GM20000 (cell line): ENCODE measurements at regions not wholly inside any gene's neighbourhood (a gene's known extent, or its start where the extent isn't known, plus 50 kb on each side); places are given as distances from the start of the nearest gene placed in this dataset.

Experiments
- DNase-seq: peaks from one replicate; pipeline ENCODE4 v3.0.0; 2012; ENCODE audit warnings: low spot score
- CTCF ChIP-seq: IDR thresholded peaks from 2 replicates; pipeline ENCODE4 v1.5.1; 2012; ENCODE audit warnings: mild to moderate bottlenecking, control low read depth; ENCODE audit errors: extremely low read depth, missing control alignments

GRCh38 chr11:27254744-27255446 lies 108.1 kb downstream of the CCDC34 start:
- DNase-seq, result no peak
- no peak for TF ChIP-seq CTCF

GRCh38 chr11:27253224-27253623 lies 109.8 kb downstream of the CCDC34 start:
- DNase-seq, result no peak
- TF ChIP-seq CTCF, result no peak

GRCh38 chr11:27250867-27251665 lies 111.9 kb downstream of the CCDC34 start:
- TF ChIP-seq CTCF, result no peak
- DNase-seq, result no peak

GRCh38 chr11:27248576-27249509 lies 114.2 kb downstream of the CCDC34 start:
- DNase-seq, result no peak
- no peak for TF ChIP-seq CTCF

- TF ChIP-seq CTCF, result no peak
- DNase-seq, result no peak
Observed at GRCh38 chr11:27247660-27248059, 115.4 kb downstream of the CCDC34 start.

GRCh38 chr11:27246925-27247324 lies 116.1 kb downstream of the CCDC34 start:
- DNase-seq, result no peak
- TF ChIP-seq CTCF, result no peak

GRCh38 chr11:27244900-27245299 lies 118.1 kb downstream of the CCDC34 start:
- DNase-seq, result no peak
- TF ChIP-seq CTCF, result no peak
